ENCODE measurements at regions not wholly inside any gene's neighbourhood (a gene's known extent, or its start where the extent isn't known, plus 50 kb on each side); places are given as distances from the start of the nearest gene placed in this dataset.

DNA sequence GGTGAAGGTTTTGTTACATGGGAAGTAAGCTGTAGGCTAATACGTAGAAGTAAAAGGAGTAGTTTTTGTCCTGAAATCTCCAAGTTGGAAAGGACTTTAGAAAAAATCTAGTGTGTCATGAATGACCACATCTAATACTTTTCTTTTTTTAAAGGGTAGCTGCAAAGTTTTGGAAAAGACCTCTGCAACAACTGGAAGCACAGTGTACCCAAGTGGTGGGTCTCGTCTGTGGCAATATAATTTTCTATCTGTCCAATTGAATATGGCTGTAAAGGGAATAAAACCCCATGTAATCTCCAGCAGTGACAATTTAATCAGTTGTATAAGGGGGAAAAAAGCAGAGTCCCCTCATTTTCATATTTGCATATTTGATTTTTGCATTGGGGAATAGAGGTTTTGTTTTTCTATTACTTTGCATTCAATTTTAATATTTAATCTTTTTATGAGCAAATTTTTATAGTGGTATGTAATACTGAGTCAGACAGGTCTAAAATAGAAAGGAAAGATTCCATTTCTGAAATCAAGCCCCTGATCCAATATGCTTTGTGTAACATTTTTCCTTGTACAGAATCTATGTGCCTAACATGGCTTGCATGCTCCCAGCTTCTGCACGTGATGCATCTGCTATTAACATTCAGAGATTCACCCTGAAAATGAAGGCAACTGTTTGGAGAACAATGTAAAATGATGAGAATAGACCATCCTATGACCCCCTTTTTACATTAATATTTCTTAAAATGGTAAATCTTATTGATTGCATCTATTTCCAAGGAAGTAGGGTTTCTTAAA is 531.4 kb downstream of the ZIC1 start:
- intact Hi-C loops (cut with DNase I), result no loop called here
- Histone ChIP-seq H3K27me3 (ENCODE audit: control insufficient read depth, insufficient read depth, low read length) (no peaks in the 10 kb centered on the region), H3K36me3 (ENCODE audit: control insufficient read depth in 2 of 3, insufficient read depth in 3 of 3, low read length in 3 of 3) (no peaks in the 10 kb centered on the region), H3K9me3 (ENCODE audit: control insufficient read depth in 2 of 3, insufficient read depth in 1 of 3, low read length in 3 of 3) (no peaks in the 10 kb centered on the region), H3K4me3 (ENCODE audit: low read length in 3 of 3) (no peak overlapping the region), H3K27ac (ENCODE audit: low read depth in 2 of 2, low read length in 2 of 2) (no peak overlapping the region), H3K4me1 (ENCODE audit: control insufficient read depth in 2 of 3, insufficient read depth in 2 of 3, low read depth in 1 of 3, low read length in 3 of 3) (no peaks in the 10 kb centered on the region), H3K9ac (ENCODE audit: low read length in 3 of 3) (no peak overlapping the region)
- TF ChIP-seq, protein P1, sequence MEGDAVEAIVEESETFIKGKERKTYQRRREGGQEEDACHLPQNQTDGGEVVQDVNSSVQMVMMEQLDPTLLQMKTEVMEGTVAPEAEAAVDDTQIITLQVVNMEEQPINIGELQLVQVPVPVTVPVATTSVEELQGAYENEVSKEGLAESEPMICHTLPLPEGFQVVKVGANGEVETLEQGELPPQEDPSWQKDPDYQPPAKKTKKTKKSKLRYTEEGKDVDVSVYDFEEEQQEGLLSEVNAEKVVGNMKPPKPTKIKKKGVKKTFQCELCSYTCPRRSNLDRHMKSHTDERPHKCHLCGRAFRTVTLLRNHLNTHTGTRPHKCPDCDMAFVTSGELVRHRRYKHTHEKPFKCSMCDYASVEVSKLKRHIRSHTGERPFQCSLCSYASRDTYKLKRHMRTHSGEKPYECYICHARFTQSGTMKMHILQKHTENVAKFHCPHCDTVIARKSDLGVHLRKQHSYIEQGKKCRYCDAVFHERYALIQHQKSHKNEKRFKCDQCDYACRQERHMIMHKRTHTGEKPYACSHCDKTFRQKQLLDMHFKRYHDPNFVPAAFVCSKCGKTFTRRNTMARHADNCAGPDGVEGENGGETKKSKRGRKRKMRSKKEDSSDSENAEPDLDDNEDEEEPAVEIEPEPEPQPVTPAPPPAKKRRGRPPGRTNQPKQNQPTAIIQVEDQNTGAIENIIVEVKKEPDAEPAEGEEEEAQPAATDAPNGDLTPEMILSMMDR (IDR thresholded peaks at IDR 0.05; ENCODE audit: borderline replicate concordance, extremely low read depth, insufficient read depth), result no peak
- no peak for DNase-seq
- FAIRE-seq, result no peak

DNA sequence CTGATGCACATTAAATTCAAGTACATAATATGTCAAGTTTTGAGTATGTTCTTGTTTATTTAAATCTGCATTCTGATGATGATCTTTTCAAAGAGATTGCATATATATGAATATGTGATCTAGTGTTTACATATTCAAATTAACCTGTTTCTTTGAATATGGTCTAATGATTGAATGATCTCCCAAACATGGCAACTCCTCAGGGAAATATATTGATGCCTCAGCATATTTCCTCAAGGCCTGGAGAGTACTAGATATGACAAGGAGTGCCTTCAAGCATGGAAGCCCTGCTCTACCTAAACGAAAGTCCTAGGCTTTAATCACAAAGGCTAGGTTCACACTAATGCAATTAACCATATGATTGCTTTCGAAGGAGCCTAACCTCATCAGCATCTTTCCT is 532.8 kb downstream of the ZIC1 start:
- no peak for FAIRE-seq
- TF ChIP-seq, protein P1 (IDR thresholded peaks at IDR 0.05; ENCODE audit: borderline replicate concordance, extremely low read depth, insufficient read depth), result no peak
- no peak overlapping the region for H3K27ac ChIP-seq (ENCODE audit: low read depth in 2 of 2, low read length in 2 of 2)

DNA sequence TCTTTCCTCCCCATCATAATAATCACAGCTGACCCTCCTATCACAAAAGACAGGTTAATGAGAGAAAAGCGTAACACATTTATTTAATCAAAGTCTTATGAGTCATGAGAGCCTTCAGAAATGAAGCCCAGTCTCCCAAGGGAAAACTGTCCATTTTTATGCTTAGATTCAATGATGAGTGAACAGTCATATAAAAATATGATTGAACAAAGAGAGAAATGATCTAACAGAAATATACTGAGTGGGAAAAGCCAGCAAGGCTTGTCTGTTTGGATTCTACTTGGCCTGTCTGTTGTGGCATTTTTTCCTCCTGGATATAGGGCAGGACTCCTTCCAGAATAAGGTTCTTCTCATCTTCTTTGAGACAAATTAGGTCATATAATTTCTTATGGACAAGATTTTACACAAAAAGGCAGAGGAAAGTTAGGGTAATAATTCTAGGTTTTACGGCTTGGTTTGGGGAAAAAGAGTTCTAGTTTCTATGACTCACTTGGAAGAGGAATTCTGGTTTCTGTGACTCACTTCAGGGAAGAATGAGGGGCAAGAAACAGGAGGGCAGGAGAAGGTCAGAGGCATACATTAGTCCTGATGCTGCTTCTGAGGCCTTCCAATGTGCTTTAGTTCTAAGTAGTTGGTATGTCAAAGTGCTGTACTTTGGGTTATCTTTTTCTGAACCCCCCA is 534.2 kb downstream of the ZIC1 start:
- FAIRE-seq, result no peak
- DNase-seq, result no peak
- no peak overlapping the region for H3K9ac ChIP-seq (ENCODE audit: low read length in 3 of 3)

More for the DNA sequence above, 532.8 kb downstream of the ZIC1 start:
- Histone ChIP-seq H3K4me1 (ENCODE audit: control insufficient read depth in 2 of 3, insufficient read depth in 2 of 3, low read depth in 1 of 3, low read length in 3 of 3) (no peaks in the 10 kb centered on the region), H3K9ac (ENCODE audit: low read length in 3 of 3) (no peak overlapping the region), H3K27me3 (ENCODE audit: control insufficient read depth, insufficient read depth, low read length) (no peaks in the 10 kb centered on the region), H3K9me3 (ENCODE audit: control insufficient read depth in 2 of 3, insufficient read depth in 1 of 3, low read length in 3 of 3) (no peaks in the 10 kb centered on the region), H3K4me3 (ENCODE audit: low read length in 3 of 3) (no peak overlapping the region), H3K36me3 (ENCODE audit: control insufficient read depth in 2 of 3, insufficient read depth in 3 of 3, low read length in 3 of 3) (no peaks in the 10 kb centered on the region)
- no peak for DNase-seq
- intact Hi-C loops (cut with DNase I), result no loop called here

More for the DNA sequence above, 534.2 kb downstream of the ZIC1 start:
- no peaks in the 10 kb centered on the region for H3K36me3 ChIP-seq (ENCODE audit: control insufficient read depth in 2 of 3, insufficient read depth in 3 of 3, low read length in 3 of 3)
- no peak overlapping the region for H3K4me3 ChIP-seq (ENCODE audit: low read length in 3 of 3)
- intact Hi-C loops (cut with DNase I), result no loop called here
- TF ChIP-seq, protein P1 (IDR thresholded peaks at IDR 0.05; ENCODE audit: borderline replicate concordance, extremely low read depth, insufficient read depth), result no peak
- no peak overlapping the region for H3K27ac ChIP-seq (ENCODE audit: low read depth in 2 of 2, low read length in 2 of 2)
- H3K27me3 ChIP-seq (ENCODE audit: control insufficient read depth, insufficient read depth, low read length), result no peaks in the 10 kb centered on the region
- no peaks in the 10 kb centered on the region for H3K9me3 ChIP-seq (ENCODE audit: control insufficient read depth in 2 of 3, insufficient read depth in 1 of 3, low read length in 3 of 3)
- no peaks in the 10 kb centered on the region for H3K4me1 ChIP-seq (ENCODE audit: control insufficient read depth in 2 of 3, insufficient read depth in 2 of 3, low read depth in 1 of 3, low read length in 3 of 3)
